NCI-H345 (cell line): ENCODE measurements at regions not wholly inside any gene's neighbourhood (a gene's known extent, or its start where the extent isn't known, plus 50 kb on each side); places are given as distances from the start of the nearest gene placed in this dataset.

Experiments used
- DNase-seq: peaks from one replicate; lab custom pipeline; 2025; lab: John Stamatoyannopoulos, UW

DNA sequence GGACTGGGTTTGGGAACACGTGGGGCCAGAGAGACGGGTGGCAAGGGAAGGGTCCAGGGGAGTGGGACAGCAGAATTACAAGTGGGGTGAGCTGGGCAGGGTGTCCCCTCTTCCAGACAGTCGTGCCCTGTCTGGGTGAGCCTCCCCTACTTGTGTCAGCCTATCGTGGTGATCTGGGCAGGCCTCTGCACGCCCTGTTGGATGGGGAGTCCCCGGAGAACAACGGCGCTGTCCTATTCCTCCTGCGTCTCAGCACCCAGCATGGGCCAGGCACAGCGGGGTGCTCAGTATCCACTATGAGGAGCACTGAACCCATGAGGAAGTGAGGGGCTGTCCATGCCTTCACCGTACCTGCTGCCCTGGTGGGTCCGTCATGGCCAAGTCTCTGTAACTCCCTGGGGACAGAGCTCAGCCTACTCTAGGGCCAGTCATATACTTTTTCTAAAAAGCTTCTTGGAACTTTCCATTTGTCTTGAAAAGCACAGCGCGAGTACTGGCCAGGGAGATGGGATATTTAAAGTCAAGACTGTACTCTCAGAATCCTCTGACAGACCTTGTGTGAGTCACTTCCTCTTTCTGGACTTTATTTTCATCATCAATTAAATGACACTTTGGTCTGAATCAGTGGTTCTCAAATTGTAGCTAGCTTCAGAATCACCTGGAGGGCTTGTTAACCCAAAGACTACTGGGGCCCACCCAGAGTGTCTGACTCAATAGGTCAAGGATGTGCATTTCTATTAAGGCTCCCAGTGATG is 81.7 kb upstream of the NECTIN1 start:
- DNase-seq, result no peak

DNA sequence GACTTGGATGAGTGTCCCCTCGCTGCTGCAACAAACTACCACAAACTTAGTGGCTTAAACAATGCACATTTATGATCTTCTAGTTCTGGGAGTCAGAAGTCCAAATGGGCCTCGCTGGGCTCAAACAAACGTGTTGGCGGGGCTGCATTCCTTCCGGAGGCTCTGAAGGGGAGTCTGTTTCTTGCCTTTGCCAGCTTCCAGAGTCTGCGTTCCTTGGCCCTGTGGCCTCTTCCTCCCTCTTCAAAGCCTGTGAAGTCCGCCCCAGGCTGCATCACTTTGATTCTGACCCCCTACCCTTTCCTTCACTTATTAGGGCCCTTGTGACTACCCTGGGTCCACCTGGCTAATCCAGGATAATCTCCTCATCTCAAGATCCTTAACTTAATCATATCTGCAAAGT is 80.3 kb upstream of the NECTIN1 start:
- DNase-seq, result no peak

- no peak for DNase-seq
Observed at GRCh38 chr11:119808407-119809185, 79.6 kb upstream of the NECTIN1 start.

DNA sequence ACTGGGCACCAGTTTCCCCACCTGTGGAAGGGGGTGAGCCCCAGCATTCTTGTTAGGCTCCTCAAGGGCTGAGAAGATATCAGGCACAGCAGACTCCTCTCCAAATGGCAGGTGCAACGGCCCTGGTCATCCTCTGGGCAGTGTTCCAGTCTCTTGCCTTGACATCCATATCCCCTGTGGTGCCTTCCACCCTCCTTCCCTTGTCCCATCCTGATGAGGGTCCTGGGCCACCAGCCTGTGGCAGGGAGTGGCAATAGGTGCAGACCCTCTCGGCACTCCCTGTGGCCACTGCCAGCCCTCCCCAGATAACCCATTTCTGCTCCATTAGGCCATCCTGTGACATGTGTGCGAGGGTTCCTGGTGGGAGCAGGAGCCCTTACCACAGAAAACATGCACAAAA is 78.8 kb upstream of the NECTIN1 start:
- no peak for DNase-seq

- DNase-seq, result no peak
Observed at GRCh38 chr11:119807402-119807801, 78.4 kb upstream of the NECTIN1 start.

GRCh38 chr11:119806064-119806915 is 77.3 kb upstream of the NECTIN1 start:
- no peak for DNase-seq

DNA sequence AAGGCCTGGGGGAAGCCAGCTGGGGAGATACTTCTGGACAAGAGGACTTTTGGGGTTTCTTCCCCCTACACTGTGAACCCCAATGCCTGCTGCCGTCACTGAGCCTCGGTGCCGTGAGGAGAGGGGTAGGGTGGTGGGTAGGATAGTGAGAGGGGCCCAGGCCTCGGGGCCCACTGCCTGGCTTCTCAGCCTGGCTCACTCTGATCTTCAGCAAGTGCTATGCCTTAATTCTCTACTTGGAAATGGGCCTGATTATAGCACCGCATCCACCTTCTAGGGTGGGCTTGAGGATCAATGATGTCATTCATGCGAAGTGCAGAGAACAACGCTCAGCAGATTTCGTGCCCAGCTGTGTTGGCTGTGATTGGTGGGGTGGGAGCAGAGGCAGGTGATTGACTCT is 76.7 kb upstream of the NECTIN1 start:
- no peak for DNase-seq

DNA sequence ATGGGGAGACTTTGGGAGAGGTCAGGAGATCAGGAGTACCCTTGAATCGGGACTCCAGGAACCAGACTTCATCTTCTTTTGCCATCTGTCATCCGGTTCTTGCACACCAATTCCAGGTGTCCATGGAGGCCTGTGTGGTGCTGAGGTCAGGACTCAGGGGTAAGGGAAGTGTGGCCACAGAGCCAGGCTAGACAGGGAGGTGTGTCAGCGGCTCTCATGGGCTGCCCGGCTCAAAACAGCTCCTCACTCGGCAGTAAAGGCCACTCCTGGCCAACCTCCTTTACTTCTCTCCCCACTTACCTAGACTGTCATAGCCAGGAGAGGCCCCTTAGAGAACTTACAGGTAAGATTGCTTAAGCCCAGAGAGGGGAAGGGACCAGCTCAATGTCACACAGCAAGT is 75.7 kb upstream of the NECTIN1 start:
- DNase-seq, result no peak

GRCh38 chr11:119803726-119804294 is 74.8 kb upstream of the NECTIN1 start:
- no peak for DNase-seq

DNA sequence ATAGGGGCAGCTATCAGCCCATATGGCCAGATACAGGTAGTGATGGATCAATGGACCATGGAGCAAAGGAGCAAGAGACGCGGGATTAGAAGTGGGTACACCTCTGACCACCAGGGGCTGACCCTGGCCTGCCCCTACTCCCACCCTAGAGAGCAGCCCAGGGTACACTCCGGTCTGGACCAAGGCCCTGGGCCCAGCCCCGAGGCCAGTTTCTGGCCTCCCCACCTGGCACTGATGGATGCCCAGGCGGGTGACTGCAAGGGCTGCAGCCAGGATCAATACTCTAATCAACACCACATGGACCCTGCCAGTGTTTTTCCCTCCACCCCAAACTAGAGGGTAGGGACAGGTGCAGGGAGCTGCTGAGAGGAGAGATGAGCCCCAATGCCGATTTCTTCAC is 74.1 kb upstream of the NECTIN1 start:
- no peak for DNase-seq

DNA sequence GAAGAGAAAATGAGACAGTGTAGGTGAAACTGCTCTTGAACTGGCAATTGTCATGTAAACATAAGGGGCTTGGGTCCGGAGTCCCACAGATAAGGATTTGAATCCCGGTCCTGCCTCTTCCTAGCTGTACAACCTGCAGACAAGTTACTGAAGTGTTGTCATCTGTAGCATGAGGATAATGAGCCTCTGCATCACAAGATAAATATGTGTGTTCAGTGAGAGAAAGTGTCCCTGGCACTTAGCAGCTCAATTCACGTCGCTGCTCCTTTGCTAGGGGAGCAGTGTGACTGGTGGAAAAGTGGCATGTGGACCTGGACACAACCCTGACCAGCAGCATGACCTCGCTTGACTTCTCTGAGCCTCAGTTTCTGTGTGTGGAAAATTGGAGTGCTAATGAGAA is 73.7 kb upstream of the NECTIN1 start:
- DNase-seq, result no peak

DNA sequence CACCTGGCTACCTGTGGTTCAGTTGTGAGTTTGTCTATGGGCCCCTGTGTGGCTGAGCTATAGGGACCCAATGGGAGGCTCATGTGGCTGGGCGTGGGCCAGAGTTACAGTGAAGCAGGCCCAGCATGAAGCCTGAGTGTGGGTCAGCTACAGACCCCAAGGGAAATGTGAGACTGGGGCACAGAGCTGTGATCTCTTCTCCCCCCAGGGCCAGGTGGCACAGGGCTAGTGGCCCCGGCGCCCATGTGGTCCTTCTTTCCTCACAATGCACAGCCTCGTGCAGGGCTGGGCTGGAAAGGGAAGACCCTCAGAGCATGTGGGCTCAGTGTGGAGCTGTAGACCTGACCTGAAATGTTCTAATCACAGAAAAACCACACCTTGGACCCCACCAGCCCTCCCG is 71.6 kb upstream of the NECTIN1 start:
- DNase-seq, result no peak

- DNase-seq, result peak; percentile 12
Observed at GRCh38 chr11:119800171-119800570, 71.2 kb upstream of the NECTIN1 start.

DNA sequence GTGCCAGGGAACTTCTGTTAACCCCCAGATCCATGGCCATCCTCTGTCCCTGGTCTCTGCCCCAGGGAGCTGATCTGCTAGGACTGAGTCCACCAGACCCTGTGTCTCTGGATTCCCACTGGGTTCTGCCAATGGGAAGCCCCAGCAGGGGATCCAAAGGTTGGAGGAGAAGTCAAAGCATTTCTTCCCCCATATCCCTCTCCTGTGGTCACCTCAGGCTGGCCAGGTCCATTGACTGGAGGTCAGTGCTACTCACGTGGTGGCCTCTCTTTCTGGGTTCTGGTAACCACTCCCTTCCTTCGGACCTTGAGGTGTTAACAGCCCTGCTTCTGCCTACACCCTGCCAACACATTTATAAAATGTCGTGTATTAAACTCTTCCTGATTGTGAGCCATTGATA is 69.7 kb upstream of the NECTIN1 start:
- DNase-seq, result no peak

GRCh38 chr11:119797736-119798135 is 68.7 kb upstream of the NECTIN1 start:
- no peak for DNase-seq

DNA sequence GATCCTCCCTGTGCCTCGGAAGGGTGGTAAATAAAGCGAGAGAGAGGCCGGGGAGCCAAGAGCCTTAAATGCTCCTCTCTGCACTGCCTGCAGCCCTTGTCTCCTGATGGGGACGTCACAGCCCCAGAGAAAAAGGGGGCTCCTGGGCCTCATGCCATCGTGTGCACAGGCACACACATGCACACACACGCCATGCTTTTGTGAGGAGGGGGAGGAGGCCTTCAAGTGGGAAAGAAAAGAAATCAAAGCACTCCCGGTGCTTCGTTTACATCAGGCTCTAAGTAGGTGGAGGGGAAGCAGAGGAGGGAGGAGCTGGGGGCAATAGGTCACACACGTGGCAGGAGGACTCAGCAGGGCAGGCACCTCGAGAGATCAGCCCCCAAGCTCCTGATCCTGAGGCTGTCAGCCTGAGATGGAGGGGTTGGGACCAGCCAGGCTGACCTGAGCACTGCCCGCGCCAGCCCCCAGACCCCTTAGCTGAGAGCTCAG is 68.2 kb upstream of the NECTIN1 start:
- peak; percentile 29 for DNase-seq

DNA sequence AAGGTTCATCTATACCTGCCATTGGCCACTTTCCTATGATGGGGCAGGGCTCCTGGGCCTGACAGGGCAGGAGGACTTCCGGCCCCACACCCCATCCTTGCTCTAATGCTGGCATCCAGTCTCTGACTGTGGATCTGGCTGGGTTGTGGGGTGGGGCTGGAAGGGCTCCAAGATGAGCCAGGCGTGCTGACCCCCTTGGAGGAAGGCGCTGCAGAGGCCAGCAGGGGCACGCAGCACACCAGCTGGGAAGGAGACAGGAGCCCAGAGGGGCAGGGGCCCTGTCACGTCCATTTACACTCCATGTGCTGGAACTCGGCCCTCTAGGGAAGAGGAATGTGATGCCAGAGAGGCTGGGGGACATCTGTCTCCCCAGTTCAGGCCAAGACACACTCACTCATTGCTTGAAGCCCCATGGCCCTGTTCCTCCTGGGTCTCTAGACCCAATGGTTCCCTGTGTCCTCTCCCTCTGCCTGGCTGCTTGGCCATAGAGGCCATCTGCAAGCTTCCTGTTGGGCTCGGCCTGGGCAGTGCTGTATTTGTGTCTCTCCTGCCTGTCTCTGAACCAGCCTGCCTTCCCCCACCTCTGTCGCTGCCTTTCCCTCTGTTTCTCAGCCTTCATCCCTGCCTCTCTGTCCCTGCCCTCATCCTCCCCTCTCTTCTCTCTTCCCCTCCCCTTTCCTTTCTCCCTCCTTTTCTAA is 67.5 kb upstream of the NECTIN1 start:
- DNase-seq, result no peak

- DNase-seq, result no peak
Observed at GRCh38 chr11:119795690-119796089, 66.7 kb upstream of the NECTIN1 start.

- no peak for DNase-seq
Observed at GRCh38 chr11:119795231-119795630, 66.2 kb upstream of the NECTIN1 start.

GRCh38 chr11:119794756-119795155 is 65.8 kb upstream of the NECTIN1 start:
- DNase-seq, result no peak

GRCh38 chr11:119794141-119794665 is 65.2 kb upstream of the NECTIN1 start:
- no peak for DNase-seq
